Aorta (tissue), 5 donors: ENCODE measurements at regions not wholly inside any gene's neighbourhood (a gene's known extent, or its start where the extent isn't known, plus 50 kb on each side); places are given as distances from the start of the nearest gene placed in this dataset.

Source experiments
- ATAC-seq: fragments of 200-7000 bp; cut with Tn5 transposase; one replicate; pipeline ENCODE4 v1.9.1; 2022; ENCODE audit warnings: moderate library complexity; ENCODE audit not compliant: low FRiP score
- DNase-seq, 2 donors: peaks; one replicate each; pipeline ENCODE4 v3.0.0-alpha.2; 2020
- H3K27ac ChIP-seq, 2 donors: one replicate each; pipeline ENCODE4 v1.5.1; 2013; ENCODE audit warnings: low read length in 2 of 2, mild to moderate bottlenecking in 2 of 2, moderate library complexity in 2 of 2, control low read depth in 1 of 2, inconsistent platforms in 1 of 2, low read depth in 1 of 2
- H3K27me3 ChIP-seq, 2 donors: one replicate each; pipeline ENCODE4 v1.6.1; 2013; ENCODE audit warnings: control low read depth in 1 of 2, low read length in 1 of 2, mild to moderate bottlenecking in 1 of 2, moderate library complexity in 1 of 2; ENCODE audit not compliant: insufficient read depth in 2 of 2, control insufficient read depth in 1 of 2
- H3K36me3 ChIP-seq, 2 donors: one replicate each; pipeline ENCODE4 v1.6.1; 2013; ENCODE audit warnings: control low read depth in 1 of 2, low read length in 1 of 2, mild to moderate bottlenecking in 1 of 2; ENCODE audit not compliant: insufficient read depth in 2 of 2, control insufficient read depth in 1 of 2
- H3K4me1 ChIP-seq, 2 donors: one replicate each; pipeline ENCODE4 v1.6.1; 2013; ENCODE audit warnings: low read length in 2 of 2, control low read depth in 1 of 2, mild to moderate bottlenecking in 1 of 2, moderate library complexity in 1 of 2; ENCODE audit not compliant: insufficient read depth in 2 of 2, control insufficient read depth in 1 of 2
- H3K4me3 ChIP-seq, 2 donors: one replicate each; pipeline ENCODE4 v1.5.1; 2013; ENCODE audit warnings: low read length in 2 of 2, control low read depth in 1 of 2, mild to moderate bottlenecking in 1 of 2
- H3K9me3 ChIP-seq: one replicate; pipeline ENCODE4 v1.6.1; 2013; ENCODE audit warnings: mild to moderate bottlenecking, low read length; ENCODE audit not compliant: control insufficient read depth
- WGBS, 2 donors: extraction: QIAGEN DNeasy Blood & Tissue Kit; methylation state at CpG; one replicate each; pipeline ENCODE4 v1.1.7; 2013; 5-methylcytosine and 5-hydroxymethylcytosine counted together
- intact Hi-C, 2 donors: fragments of 100-400 bp; cut with DNase I; formaldehyde crosslinking; loops; one replicate each; pipeline versions ENCODE4 v1.14.2 to v1.15.0; 2022
- donor health status: healthy with polysubstance abuse.
- donor health status: Bipolar disorder and iron deficiency.
- donor health status: DM: no; HTN: no; CAD: no.
- donor health status: DM: no; HTN: no; CAD: no.
- donor health status: DM: yes; HTN: yes; CAD: no.

- no peaks in the 10 kb centered on the region for H3K27me3 ChIP-seq
- H3K9me3 ChIP-seq, result no peaks in the 10 kb centered on the region
- H3K4me1 ChIP-seq, result no peaks in the 10 kb centered on the region
- WGBS, 2 donors, result 93 to 94% methylated on average over 2 of the region's 2 CpGs
- no peaks in the 10 kb centered on the region for H3K36me3 ChIP-seq
- H3K27ac ChIP-seq, result no peak overlapping the region
- H3K4me3 ChIP-seq, result no peak overlapping the region
- DNase-seq, result no peak
- ATAC-seq, result no peak
- intact Hi-C loops, result no loop called here
Observed at GRCh38 chr7:17036584-17036983, 154.8 kb upstream of the AGR3 start.

GRCh38 chr7:17037356-17037755 is 155.6 kb upstream of the AGR3 start:
- Histone ChIP-seq H3K36me3 (no peaks in the 10 kb centered on the region), H3K9me3 (no peaks in the 10 kb centered on the region), H3K27me3 (no peaks in the 10 kb centered on the region), H3K27ac (no peak overlapping the region), H3K4me3 (no peak overlapping the region), H3K4me1 (no peaks in the 10 kb centered on the region)
- ATAC-seq, result no peak
- intact Hi-C loops, result no loop called here
- WGBS, 2 donors, result 91 to 94% methylated on average over 3 of the region's 3 CpGs
- DNase-seq, result no peak

- Histone ChIP-seq H3K4me3 (no peak overlapping the region), H3K9me3 (no peaks in the 10 kb centered on the region), H3K36me3 (no peaks in the 10 kb centered on the region), H3K27ac (no peak overlapping the region), H3K4me1 (no peaks in the 10 kb centered on the region), H3K27me3 (no peaks in the 10 kb centered on the region)
- 77 to 78% methylated on average over 3 of the region's 3 CpGs for WGBS, 2 donors
- intact Hi-C loops, result no loop called here
- no peak for DNase-seq
- no peak for ATAC-seq
Observed at GRCh38 chr7:17038160-17038782, 156.5 kb upstream of the AGR3 start.

GRCh38 chr7:17038783-17039170 is 157.0 kb upstream of the AGR3 start:
- intact Hi-C loops, result no loop called here
- DNase-seq (no peak), ATAC-seq (no peak)
- Histone ChIP-seq H3K27me3 (no peaks in the 10 kb centered on the region), H3K9me3 (no peaks in the 10 kb centered on the region), H3K36me3 (no peaks in the 10 kb centered on the region), H3K4me3 (no peak overlapping the region), H3K27ac (no peak overlapping the region), H3K4me1 (no peaks in the 10 kb centered on the region)
- 39 to 47% methylated on average over 2 of the region's 2 CpGs for WGBS, 2 donors

GRCh38 chr7:17039372-17039771 is 157.6 kb upstream of the AGR3 start:
- DNase-seq (no peak), ATAC-seq (no peak)
- Histone ChIP-seq H3K4me1 (no peaks in the 10 kb centered on the region), H3K27me3 (no peaks in the 10 kb centered on the region), H3K36me3 (no peaks in the 10 kb centered on the region), H3K4me3 (no peak overlapping the region), H3K9me3 (no peaks in the 10 kb centered on the region), H3K27ac (no peak overlapping the region)
- WGBS, 2 donors, result 98 to 100% methylated on average over 2 of the region's 2 CpGs
- intact Hi-C loops, result no loop called here

GRCh38 chr7:17040716-17041115 is 158.9 kb upstream of the AGR3 start:
- Histone ChIP-seq H3K27me3 (no peaks in the 10 kb centered on the region), H3K9me3 (no peaks in the 10 kb centered on the region), H3K4me3 (no peak overlapping the region), H3K4me1 (no peaks in the 10 kb centered on the region), H3K36me3 (no peaks in the 10 kb centered on the region), H3K27ac (no peak overlapping the region)
- intact Hi-C loops, result no loop called here
- DNase-seq (no peak), ATAC-seq (no peak)
- WGBS, 2 donors, result 53 to 56% methylated on average over 4 of the region's 4 CpGs

- Histone ChIP-seq H3K27ac (no peak overlapping the region), H3K4me1 (no peaks in the 10 kb centered on the region), H3K36me3 (no peaks in the 10 kb centered on the region), H3K9me3 (no peaks in the 10 kb centered on the region), H3K4me3 (no peak overlapping the region), H3K27me3 (no peaks in the 10 kb centered on the region)
- no peak for DNase-seq
- intact Hi-C loops, result no loop called here
- ATAC-seq, result no peak
- WGBS, 2 donors, result 10 to 28% methylated on average over 2 of the region's 2 CpGs
Observed at GRCh38 chr7:17041324-17041723, 159.5 kb upstream of the AGR3 start.

- Histone ChIP-seq H3K27ac (no peak overlapping the region), H3K27me3 (no peaks in the 10 kb centered on the region), H3K36me3 (no peaks in the 10 kb centered on the region), H3K4me3 (no peak overlapping the region), H3K4me1 (no peaks in the 10 kb centered on the region), H3K9me3 (no peaks in the 10 kb centered on the region)
- ATAC-seq (no peak), DNase-seq (no peak)
- 97 to 98% methylated on average over 2 of the region's 2 CpGs for WGBS, 2 donors
- intact Hi-C loops, result no loop called here
Observed at GRCh38 chr7:17042211-17042610, 160.4 kb upstream of the AGR3 start.

GRCh38 chr7:17043012-17043877 is 161.5 kb upstream of the AGR3 start:
- WGBS, 2 donors, result 47 to 49% methylated on average over 3 of the region's 3 CpGs
- H3K27me3 ChIP-seq, result no peaks in the 10 kb centered on the region
- no peak overlapping the region for H3K27ac ChIP-seq
- H3K36me3 ChIP-seq, result no peaks in the 10 kb centered on the region
- H3K4me3 ChIP-seq, result no peak overlapping the region
- intact Hi-C loops, result no loop called here
- ATAC-seq, result no peak
- H3K9me3 ChIP-seq, result no peaks in the 10 kb centered on the region
- DNase-seq, result no peak
- H3K4me1 ChIP-seq, result no peaks in the 10 kb centered on the region
